Stimulated activated effector memory CD8-positive, alpha-beta T cell treated with anti-CD3 and anti-CD28 coated beads, Interleukin-12 subunit alpha, Interleukin-12 subunit beta, amount 100 ng/mL, for 72 hours (primary cell): ENCODE measurements at regions not wholly inside any gene's neighbourhood (a gene's known extent, or its start where the extent isn't known, plus 50 kb on each side); places are given as distances from the start of the nearest gene placed in this dataset.

Experiments
- ATAC-seq: fragments of 150-1000 bp; cut with Tn5 transposase; 2 replicates; pipeline ENCODE4 v1.10.0; 2021
- DNase-seq, 2 donors: peaks; one replicate each; pipeline ENCODE4 v3.0.0; 2021 to 2022; ENCODE audit warnings: low spot score in 2 of 2
- H3K27ac Mint-ChIP-seq: one replicate; pipeline ENCODE4 v1.8.0; 2022; ENCODE audit warnings: mild to moderate bottlenecking, mixed read lengths
- H3K36me3 Mint-ChIP-seq: one replicate; pipeline ENCODE4 v1.8.0; 2022; ENCODE audit warnings: mild to moderate bottlenecking, mixed read lengths
- H3K4me1 Mint-ChIP-seq: one replicate; pipeline ENCODE4 v1.8.0; 2022; ENCODE audit warnings: mixed read lengths
- H3K4me3 Mint-ChIP-seq: one replicate; pipeline ENCODE4 v1.8.0; 2022; ENCODE audit warnings: mild to moderate bottlenecking, mixed read lengths
- H3K9me3 Mint-ChIP-seq: one replicate; pipeline ENCODE4 v1.8.0; 2022; ENCODE audit warnings: mixed read lengths

- no peaks in the 10 kb centered on the region for H3K4me1 Mint-ChIP-seq
- H3K4me3 Mint-ChIP-seq, result no peak overlapping the region
- H3K27ac Mint-ChIP-seq, result no peak overlapping the region
- no peak for ATAC-seq
- H3K9me3 Mint-ChIP-seq, result no peaks in the 10 kb centered on the region
- no peak for DNase-seq
- H3K36me3 Mint-ChIP-seq, result no peaks in the 10 kb centered on the region
Measured at GRCh38 chr12:98317939-98318899, 197.2 kb upstream of the TMPO start.

GRCh38 chr12:98319716-98320425 is 195.5 kb upstream of the TMPO start:
- no peak for ATAC-seq
- H3K36me3 Mint-ChIP-seq, result no peaks in the 10 kb centered on the region

GRCh38 chr12:98325003-98325402 is 190.4 kb upstream of the TMPO start:
- Mint-ChIP-seq H3K4me1 (no peaks in the 10 kb centered on the region), H3K27ac (no peak overlapping the region), H3K36me3 (no peaks in the 10 kb centered on the region), H3K9me3 (no peaks in the 10 kb centered on the region), H3K4me3 (no peak overlapping the region)
- no peak for DNase-seq
- ATAC-seq, result peak; percentile 19

More at GRCh38 chr12:98319716-98320425, 195.5 kb upstream of the TMPO start:
- no peaks in the 10 kb centered on the region for H3K9me3 Mint-ChIP-seq
- H3K27ac Mint-ChIP-seq, result no peak overlapping the region
- DNase-seq, result no peak
- no peak overlapping the region for H3K4me3 Mint-ChIP-seq
- H3K4me1 Mint-ChIP-seq, result no peaks in the 10 kb centered on the region

- Mint-ChIP-seq H3K4me3 (no peak overlapping the region), H3K9me3 (no peaks in the 10 kb centered on the region), H3K4me1 (no peaks in the 10 kb centered on the region), H3K36me3 (no peaks in the 10 kb centered on the region), H3K27ac (no peak overlapping the region)
- no peak for ATAC-seq
- DNase-seq, result no peak
Measured at GRCh38 chr12:98328467-98328866, 186.9 kb upstream of the TMPO start.

GRCh38 chr12:98329589-98329988 is 185.8 kb upstream of the TMPO start:
- H3K9me3 Mint-ChIP-seq, result no peaks in the 10 kb centered on the region
- ATAC-seq (no peak), DNase-seq (no peak)
- no peaks in the 10 kb centered on the region for H3K36me3 Mint-ChIP-seq
- H3K4me1 Mint-ChIP-seq, result no peaks in the 10 kb centered on the region
- H3K4me3 Mint-ChIP-seq, result no peak overlapping the region
- no peak overlapping the region for H3K27ac Mint-ChIP-seq

- Mint-ChIP-seq H3K9me3 (no peaks in the 10 kb centered on the region), H3K27ac (no peak overlapping the region), H3K4me3 (no peak overlapping the region), H3K4me1 (no peaks in the 10 kb centered on the region), H3K36me3 (no peaks in the 10 kb centered on the region)
- DNase-seq (no peak), ATAC-seq (no peak)
Measured at GRCh38 chr12:98332642-98333041, 182.7 kb upstream of the TMPO start.

GRCh38 chr12:98334768-98335167 is 180.6 kb upstream of the TMPO start:
- Mint-ChIP-seq H3K36me3 (no peaks in the 10 kb centered on the region), H3K4me3 (no peak overlapping the region), H3K9me3 (no peaks in the 10 kb centered on the region), H3K27ac (no peak overlapping the region), H3K4me1 (no peaks in the 10 kb centered on the region)
- ATAC-seq, result no peak
- DNase-seq, result no peak

GRCh38 chr12:98341026-98341425 is 174.4 kb upstream of the TMPO start:
- H3K9me3 Mint-ChIP-seq, result no peaks in the 10 kb centered on the region
- ATAC-seq (no peak), DNase-seq (no peak)
- no peak overlapping the region for H3K4me3 Mint-ChIP-seq
- no peaks in the 10 kb centered on the region for H3K36me3 Mint-ChIP-seq
- H3K4me1 Mint-ChIP-seq, result no peaks in the 10 kb centered on the region
- H3K27ac Mint-ChIP-seq, result no peak overlapping the region

GRCh38 chr12:98341732-98342131 is 173.7 kb upstream of the TMPO start:
- ATAC-seq, result no peak
- no peaks in the 10 kb centered on the region for H3K9me3 Mint-ChIP-seq

GRCh38 chr12:98343002-98343567 is 172.3 kb upstream of the TMPO start:
- Mint-ChIP-seq H3K4me3 (no peak overlapping the region), H3K27ac (no peak overlapping the region), H3K9me3 (no peaks in the 10 kb centered on the region), H3K36me3 (no peaks in the 10 kb centered on the region), H3K4me1 (no peaks in the 10 kb centered on the region)
- DNase-seq, result no peak
- ATAC-seq, result no peak

More at GRCh38 chr12:98341732-98342131, 173.7 kb upstream of the TMPO start:
- no peak overlapping the region for H3K4me3 Mint-ChIP-seq
- no peak overlapping the region for H3K27ac Mint-ChIP-seq
- H3K4me1 Mint-ChIP-seq, result no peaks in the 10 kb centered on the region
- no peaks in the 10 kb centered on the region for H3K36me3 Mint-ChIP-seq
- DNase-seq, result no peak

GRCh38 chr12:98344046-98344930 is 171.1 kb upstream of the TMPO start:
- Mint-ChIP-seq H3K4me3 (no peak overlapping the region), H3K9me3 (no peaks in the 10 kb centered on the region), H3K4me1 (no peaks in the 10 kb centered on the region), H3K27ac (no peak overlapping the region), H3K36me3 (no peaks in the 10 kb centered on the region)
- DNase-seq (no peak), ATAC-seq (no peak)

GRCh38 chr12:98345308-98345876 is 170.0 kb upstream of the TMPO start:
- Mint-ChIP-seq H3K36me3 (no peaks in the 10 kb centered on the region), H3K9me3 (no peaks in the 10 kb centered on the region), H3K4me3 (no peak overlapping the region), H3K4me1 (no peaks in the 10 kb centered on the region), H3K27ac (no peak overlapping the region)
- DNase-seq, result no peak
- no peak for ATAC-seq

- Mint-ChIP-seq H3K4me3 (no peak overlapping the region), H3K36me3 (no peaks in the 10 kb centered on the region), H3K27ac (no peak overlapping the region), H3K4me1 (peaks cover 19% of the 10 kb centered on the region), H3K9me3 (no peaks in the 10 kb centered on the region)
- ATAC-seq (peak; percentile 39), DNase-seq (no peak)
Measured at GRCh38 chr12:98351089-98351488, 164.3 kb upstream of the TMPO start.

GRCh38 chr12:98351784-98352183 is 163.6 kb upstream of the TMPO start:
- H3K4me3 Mint-ChIP-seq, result no peak overlapping the region
- no peak for ATAC-seq
- no peak overlapping the region for H3K27ac Mint-ChIP-seq
- peaks cover 19% of the 10 kb centered on the region for H3K4me1 Mint-ChIP-seq
- H3K9me3 Mint-ChIP-seq, result no peaks in the 10 kb centered on the region
- no peaks in the 10 kb centered on the region for H3K36me3 Mint-ChIP-seq
- DNase-seq, result no peak
